PC-9 (cell line): ENCODE measurements at regions not wholly inside any gene's neighbourhood (a gene's known extent, or its start where the extent isn't known, plus 50 kb on each side); places are given as distances from the start of the nearest gene placed in this dataset.

Experiments used
- CTCF ChIP-seq: fragments of 200-600 bp; sonication (generic); conservative IDR thresholded peaks from 2 replicates; pipeline ENCODE4 v1.6.1; 2017; ENCODE audit warnings: mixed run types, antibody characterized with exemption, mild to moderate bottlenecking, moderate library complexity
- EZH2 ChIP-seq: fragments of 200-600 bp; sonication (generic); IDR thresholded peaks from 2 replicates; pipeline ENCODE4 v1.8.0; 2017; ENCODE audit warnings: antibody characterized with exemption, low read depth

GRCh38 chr1:88341447-88341846 is 342.6 kb upstream of the PKN2 start:
- TF ChIP-seq EZH2 (no peak), CTCF (no peak)
